Hepatocyte (in vitro differentiated cells): ENCODE measurements at regions not wholly inside any gene's neighbourhood (a gene's known extent, or its start where the extent isn't known, plus 50 kb on each side); places are given as distances from the start of the nearest gene placed in this dataset.

Experiments
- DNase-seq: peaks from one replicate; pipeline ENCODE4 v3.0.0-alpha.2; 2016; ENCODE audit warnings: low spot score
- H2AFZ ChIP-seq: fragments of 200-600 bp; sonication (generic); 2 replicates; pipeline ENCODE4 v1.6.0; 2016; ENCODE audit warnings: antibody characterized with exemption, mild to moderate bottlenecking
- H3K27ac ChIP-seq: fragments of 200-600 bp; sonication (generic); 2 replicates; pipeline ENCODE4 v1.5.1; 2016; ENCODE audit warnings: mild to moderate bottlenecking
- H3K27me3 ChIP-seq: fragments of 200-600 bp; sonication (generic); 2 replicates; pipeline ENCODE4 v1.6.1; 2016
- H3K36me3 ChIP-seq: fragments of 200-600 bp; sonication (generic); replicated peaks from 2 replicates; pipeline ENCODE4 v1.5.1; 2016; ENCODE audit warnings: low read depth; ENCODE audit not compliant: insufficient read depth
- H3K4me1 ChIP-seq: fragments of 200-600 bp; sonication (generic); 2 replicates; pipeline ENCODE4 v1.5.1; 2016; ENCODE audit warnings: mild to moderate bottlenecking, moderate library complexity; ENCODE audit not compliant: insufficient read depth
- H3K4me2 ChIP-seq: fragments of 200-600 bp; sonication (generic); 2 replicates; pipeline ENCODE4 v1.6.0; 2016
- H3K4me3 ChIP-seq: fragments of 200-600 bp; sonication (generic); 2 replicates; pipeline ENCODE4 v1.5.1; 2016; ENCODE audit warnings: mild to moderate bottlenecking
- H3K79me2 ChIP-seq: fragments of 200-600 bp; sonication (generic); 2 replicates; pipeline ENCODE4 v1.6.0; 2017; ENCODE audit warnings: mild to moderate bottlenecking
- H3K9me2 ChIP-seq: fragments of 200-600 bp; sonication (generic); replicated peaks from 2 replicates; pipeline ENCODE4 v1.6.0; 2017; ENCODE audit warnings: mild to moderate bottlenecking; ENCODE audit not compliant: insufficient read depth
- H3K9me3 ChIP-seq: fragments of 200-600 bp; sonication (generic); 2 replicates; pipeline ENCODE4 v1.5.1; 2016; ENCODE audit warnings: low read depth, mild to moderate bottlenecking
- H4K20me1 ChIP-seq: fragments of 200-600 bp; sonication (generic); 2 replicates; pipeline ENCODE4 v1.6.0; 2016; ENCODE audit warnings: mild to moderate bottlenecking; ENCODE audit not compliant: insufficient read depth, poor library complexity, severe bottlenecking
- EZH2 ChIP-seq: fragments of 200-600 bp; sonication (generic); IDR thresholded peaks from 2 replicates; pipeline ENCODE4 v1.6.1; 2016; ENCODE audit warnings: antibody characterized with exemption, mild to moderate bottlenecking, borderline replicate concordance
- EZH2phosphoT487 ChIP-seq: fragments of 200-600 bp; sonication (generic); IDR thresholded peaks from one replicate; pipeline ENCODE4 v1.6.1; 2018; ENCODE audit warnings: antibody characterized with exemption, mild to moderate bottlenecking, low read depth, moderate library complexity; ENCODE audit not compliant: unreplicated experiment, severe bottlenecking
- WGBS: methylation state at CpG from one replicate; pipeline ENCODE4 v1.1.6; 2016; ENCODE audit warnings: low lambda C conversion rate; ENCODE audit errors: missing lambda C conversion rate; 5-methylcytosine and 5-hydroxymethylcytosine counted together
- TF ChIP-seq, protein P1 (sequence below): fragments of 200-600 bp; sonication (generic); IDR thresholded peaks from 2 replicates; pipeline ENCODE4 v1.5.1; 2016; ENCODE audit warnings: antibody characterized with exemption, mild to moderate bottlenecking; ENCODE audit not compliant: poor library complexity

DNA sequence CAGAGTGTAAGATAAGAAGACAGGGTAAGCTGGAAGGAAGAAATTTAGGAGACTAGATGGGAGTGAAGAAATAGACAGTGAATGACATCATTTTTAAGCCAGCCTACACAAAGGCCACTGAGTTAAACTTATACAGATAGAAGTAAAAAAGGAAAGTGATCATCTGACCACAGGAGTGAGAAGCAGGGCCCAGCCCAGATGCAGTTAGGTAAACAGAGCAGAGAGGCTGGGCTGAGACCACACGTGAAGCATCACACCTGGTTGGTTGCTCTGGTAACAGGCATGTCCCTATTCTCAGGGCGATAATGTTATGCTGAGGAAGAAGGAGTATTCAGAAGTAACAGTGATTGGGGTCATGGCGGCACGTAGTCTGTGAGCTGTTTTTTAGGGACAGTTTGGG lies 1079.4 kb downstream of the AACS start:
- WGBS: 90% methylated on average over 4 of the region's 4 CpGs

DNA sequence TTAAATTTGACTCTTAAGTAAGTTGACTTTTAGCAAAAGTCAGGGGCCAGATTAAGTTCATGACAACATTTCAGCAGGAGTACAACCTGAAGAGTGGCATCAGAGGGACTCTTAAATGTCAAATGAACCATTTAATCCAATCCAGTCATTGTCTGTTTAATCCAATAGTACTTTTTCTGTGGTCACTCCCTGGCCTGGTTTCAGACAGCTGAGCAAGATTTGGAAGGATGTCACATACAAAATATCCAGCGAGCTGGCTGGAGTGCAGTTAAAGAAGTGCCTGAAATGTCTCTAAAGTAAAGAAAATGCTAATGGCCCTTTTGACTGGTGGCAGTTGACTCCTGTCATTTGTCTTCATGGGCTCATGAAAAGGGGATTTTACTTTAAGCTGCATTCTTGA lies 1082.1 kb downstream of the AACS start:
- Histone ChIP-seq H3K27ac (no peak overlapping the region), H3K79me2 (no peaks in the 10 kb centered on the region), H3K9me3 (no peaks in the 10 kb centered on the region), H4K20me1 (no peaks in the 10 kb centered on the region), H3K36me3 (no peaks in the 10 kb centered on the region), H3K9me2 (no peaks in the 10 kb centered on the region), H3K27me3 (no peaks in the 10 kb centered on the region), H2AFZ (no peak overlapping the region), H3K4me2 (no peak overlapping the region), H3K4me1 (no peaks in the 10 kb centered on the region), H3K4me3 (no peak overlapping the region)
- DNase-seq: no peak
- TF ChIP-seq EZH2phosphoT487: no peak
- TF ChIP-seq, protein P1, sequence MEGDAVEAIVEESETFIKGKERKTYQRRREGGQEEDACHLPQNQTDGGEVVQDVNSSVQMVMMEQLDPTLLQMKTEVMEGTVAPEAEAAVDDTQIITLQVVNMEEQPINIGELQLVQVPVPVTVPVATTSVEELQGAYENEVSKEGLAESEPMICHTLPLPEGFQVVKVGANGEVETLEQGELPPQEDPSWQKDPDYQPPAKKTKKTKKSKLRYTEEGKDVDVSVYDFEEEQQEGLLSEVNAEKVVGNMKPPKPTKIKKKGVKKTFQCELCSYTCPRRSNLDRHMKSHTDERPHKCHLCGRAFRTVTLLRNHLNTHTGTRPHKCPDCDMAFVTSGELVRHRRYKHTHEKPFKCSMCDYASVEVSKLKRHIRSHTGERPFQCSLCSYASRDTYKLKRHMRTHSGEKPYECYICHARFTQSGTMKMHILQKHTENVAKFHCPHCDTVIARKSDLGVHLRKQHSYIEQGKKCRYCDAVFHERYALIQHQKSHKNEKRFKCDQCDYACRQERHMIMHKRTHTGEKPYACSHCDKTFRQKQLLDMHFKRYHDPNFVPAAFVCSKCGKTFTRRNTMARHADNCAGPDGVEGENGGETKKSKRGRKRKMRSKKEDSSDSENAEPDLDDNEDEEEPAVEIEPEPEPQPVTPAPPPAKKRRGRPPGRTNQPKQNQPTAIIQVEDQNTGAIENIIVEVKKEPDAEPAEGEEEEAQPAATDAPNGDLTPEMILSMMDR: no peak
- no peak for TF ChIP-seq EZH2
- WGBS: 83% methylated on average over 1 of the region's 1 CpG

More for the DNA sequence above, 1079.4 kb downstream of the AACS start:
- no peak overlapping the region for H3K27ac ChIP-seq
- H3K36me3 ChIP-seq: no peaks in the 10 kb centered on the region
- no peaks in the 10 kb centered on the region for H3K4me1 ChIP-seq
- no peaks in the 10 kb centered on the region for H3K9me2 ChIP-seq
- H4K20me1 ChIP-seq: no peaks in the 10 kb centered on the region
- no peaks in the 10 kb centered on the region for H3K27me3 ChIP-seq
- no peak for DNase-seq
- H2AFZ ChIP-seq: no peak overlapping the region
- no peaks in the 10 kb centered on the region for H3K79me2 ChIP-seq
- no peak overlapping the region for H3K4me3 ChIP-seq
- H3K9me3 ChIP-seq: no peaks in the 10 kb centered on the region
- TF ChIP-seq EZH2phosphoT487 (no peak), EZH2 (no peak)
- TF ChIP-seq, protein P1: no peak
- H3K4me2 ChIP-seq: no peak overlapping the region

DNA sequence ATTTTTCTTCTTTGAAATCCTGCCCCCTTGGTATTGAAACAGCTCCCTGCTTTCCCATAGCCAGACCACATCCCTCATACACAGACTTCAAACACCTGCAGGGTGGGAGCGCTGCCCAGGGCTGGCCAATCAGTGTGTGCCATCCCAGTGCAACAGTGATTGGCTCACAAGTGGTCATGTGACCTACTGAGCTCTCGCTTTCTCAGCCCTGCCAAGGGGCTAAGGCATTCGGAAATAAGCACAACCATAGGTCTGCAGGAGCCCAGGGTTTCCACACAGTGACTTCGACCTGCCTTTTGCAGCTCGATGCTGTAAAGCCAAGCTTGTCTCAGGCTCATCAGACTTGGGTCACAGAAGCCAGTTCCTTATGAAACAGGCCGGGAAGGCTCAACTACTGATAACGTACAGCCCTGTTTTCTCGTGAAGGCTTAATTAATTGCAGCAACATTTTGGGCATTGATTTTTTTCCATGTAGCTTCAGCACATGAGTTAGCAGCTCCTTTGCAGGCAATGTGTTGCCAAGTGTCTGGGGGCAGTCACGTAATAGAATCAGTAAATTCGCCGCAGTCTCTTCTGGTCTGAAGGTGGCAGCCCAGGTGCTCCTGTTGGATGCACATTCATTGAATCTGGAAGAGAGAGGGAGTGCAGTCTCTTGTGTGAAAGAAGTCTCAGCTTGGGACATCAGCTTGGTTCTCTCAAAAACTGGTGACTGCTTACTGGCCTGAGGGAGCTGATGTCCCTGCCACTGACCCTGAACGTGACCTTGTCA lies 1091.8 kb downstream of the AACS start:
- 78% methylated on average over 12 of the region's 12 CpGs for WGBS

More for the DNA sequence above, 1091.8 kb downstream of the AACS start:
- TF ChIP-seq, protein P1: no peak
- TF ChIP-seq EZH2: no peak
- Histone ChIP-seq H3K4me3 (no peak overlapping the region), H3K79me2 (no peaks in the 10 kb centered on the region), H3K9me3 (no peaks in the 10 kb centered on the region), H3K36me3 (no peaks in the 10 kb centered on the region), H3K9me2 (no peaks in the 10 kb centered on the region), H4K20me1 (no peaks in the 10 kb centered on the region), H3K4me2 (no peak overlapping the region), H3K4me1 (no peaks in the 10 kb centered on the region), H3K27me3 (no peaks in the 10 kb centered on the region), H3K27ac (no peak overlapping the region), H2AFZ (no peak overlapping the region)
- DNase-seq: no peak
